GM23338 (cell line): ENCODE measurements at regions not wholly inside any gene's neighbourhood (a gene's known extent, or its start where the extent isn't known, plus 50 kb on each side); places are given as distances from the start of the nearest gene placed in this dataset.

Experiments
- ATAC-seq: fragments of 200-7000 bp; cut with Tn5 transposase; 3 replicates; pipeline ENCODE4 v1.9.1; 2020
- DNase-seq: peaks from one replicate; pipeline ENCODE4 v3.0.0-alpha.2; 2015; ENCODE audit warnings: low spot score
- H2AFZ ChIP-seq: fragments of 200-600 bp; sonication (generic); 2 replicates; pipeline ENCODE4 v1.8.0; 2016; ENCODE audit warnings: antibody characterized with exemption, mild to moderate bottlenecking, moderate library complexity
- H3F3A ChIP-seq: fragments of 200-600 bp; sonication (generic); replicated peaks from 2 replicates; pipeline ENCODE4 v1.8.0; 2017; ENCODE audit warnings: antibody characterized with exemption, mixed run types, low read depth
- H3K27ac ChIP-seq: fragments of 200-600 bp; sonication (generic); 2 replicates; pipeline ENCODE4 v1.6.1; 2016; ENCODE audit warnings: low read depth
- H3K27me3 ChIP-seq: fragments of 200-600 bp; sonication (generic); 2 replicates; pipeline ENCODE4 v1.8.0; 2016; ENCODE audit warnings: mild to moderate bottlenecking, mixed run types, moderate library complexity; ENCODE audit not compliant: insufficient read depth
- H3K36me3 ChIP-seq: fragments of 200-600 bp; sonication (generic); 2 replicates; pipeline ENCODE4 v1.8.0; 2016; ENCODE audit warnings: mild to moderate bottlenecking; ENCODE audit not compliant: insufficient read depth
- H3K4me1 ChIP-seq: fragments of 200-600 bp; sonication (generic); 2 replicates; pipeline ENCODE4 v1.8.0; 2016; ENCODE audit warnings: mild to moderate bottlenecking, moderate library complexity; ENCODE audit not compliant: insufficient read depth
- H3K4me2 ChIP-seq: fragments of 200-600 bp; sonication (generic); 2 replicates; pipeline ENCODE4 v1.7.1; 2017; ENCODE audit warnings: mixed run types
- H3K4me3 ChIP-seq: fragments of 200-600 bp; sonication (generic); 2 replicates; pipeline ENCODE4 v1.6.1; 2016; ENCODE audit warnings: mixed run types
- H3K79me2 ChIP-seq: fragments of 200-600 bp; sonication (generic); replicated peaks from 2 replicates; pipeline ENCODE4 v1.8.0; 2017; ENCODE audit warnings: mild to moderate bottlenecking; ENCODE audit not compliant: insufficient read depth
- H3K9me2 ChIP-seq: fragments of 200-600 bp; sonication (generic); 2 replicates; pipeline ENCODE4 v1.8.0; 2017; ENCODE audit not compliant: insufficient read depth
- H4K20me1 ChIP-seq: fragments of 200-600 bp; sonication (generic); replicated peaks from 2 replicates; pipeline ENCODE4 v1.8.0; 2017; ENCODE audit warnings: mild to moderate bottlenecking; ENCODE audit not compliant: insufficient read depth
- H3K27ac Mint-ChIP-seq: 2 replicates; pipeline ENCODE4 v1.8.0; 2020; ENCODE audit warnings: inconsistent platforms, mild to moderate bottlenecking, moderate library complexity, mixed read lengths
- H3K27me3 Mint-ChIP-seq: 3 replicates; pipeline ENCODE4 v1.8.0; 2022; ENCODE audit warnings: low read depth, mild to moderate bottlenecking, moderate library complexity, mixed read lengths, inconsistent platforms; ENCODE audit not compliant: insufficient read depth, poor library complexity
- H3K36me3 Mint-ChIP-seq: 3 replicates; pipeline ENCODE4 v1.8.0; 2021; ENCODE audit warnings: low read depth, mild to moderate bottlenecking, inconsistent platforms, moderate library complexity, mixed read lengths
- H3K4me1 Mint-ChIP-seq: 3 replicates; pipeline ENCODE4 v1.8.0; 2020; ENCODE audit warnings: mild to moderate bottlenecking, inconsistent platforms, mixed read lengths
- H3K4me3 Mint-ChIP-seq: 3 replicates; pipeline ENCODE4 v1.8.0; 2021; ENCODE audit warnings: moderate library complexity, mild to moderate bottlenecking, inconsistent platforms, mixed read lengths
- H3K9me3 Mint-ChIP-seq: 3 replicates; pipeline ENCODE4 v1.8.0; 2020; ENCODE audit warnings: moderate library complexity, mild to moderate bottlenecking, inconsistent platforms, mixed read lengths
- CREB1 ChIP-seq: fragments of 250-450 bp; sonication (Bioruptor Pico); IDR thresholded peaks from 2 replicates; pipeline ENCODE4 v1.5.0; 2020; ENCODE audit warnings: low read depth, mild to moderate bottlenecking, moderate library complexity
- ETS1 ChIP-seq: IDR thresholded peaks from 2 replicates; pipeline ENCODE4 v1.6.1; 2016; ENCODE audit warnings: antibody characterized with exemption
- EZH2 ChIP-seq: fragments of 200-600 bp; sonication (generic); IDR thresholded peaks from one replicate; pipeline ENCODE4 v1.8.0; 2017; ENCODE audit warnings: antibody characterized with exemption, mild to moderate bottlenecking, low read depth; ENCODE audit not compliant: unreplicated experiment
- NANOG ChIP-seq: IDR thresholded peaks from 2 replicates; pipeline ENCODE4 v1.6.1; 2016; ENCODE audit warnings: antibody characterized with exemption, borderline replicate concordance
- POLR2AphosphoS5 ChIP-seq: IDR thresholded peaks from 2 replicates; pipeline ENCODE4 v1.6.1; 2016; ENCODE audit warnings: antibody characterized with exemption, low read depth
- STAT1 ChIP-seq: IDR thresholded peaks from one replicate; pipeline ENCODE4 v1.6.1; 2016; ENCODE audit warnings: antibody characterized with exemption; ENCODE audit not compliant: unreplicated experiment
- ZNF331 ChIP-seq: fragments of 250-450 bp; sonication (Bioruptor Pico); IDR thresholded peaks from 2 replicates; pipeline ENCODE4 v1.5.0; 2020; ENCODE audit warnings: low read depth, mild to moderate bottlenecking, moderate library complexity
- ZNF462 ChIP-seq: fragments of 250-450 bp; sonication (Bioruptor Pico); IDR thresholded peaks from 2 replicates; pipeline ENCODE4 v1.5.0; 2020; ENCODE audit warnings: mild to moderate bottlenecking, moderate library complexity
- TF ChIP-seq, protein P1 (sequence below): IDR thresholded peaks from one replicate; pipeline ENCODE4 v1.6.1; 2018; ENCODE audit warnings: antibody characterized with exemption; ENCODE audit not compliant: unreplicated experiment

DNA sequence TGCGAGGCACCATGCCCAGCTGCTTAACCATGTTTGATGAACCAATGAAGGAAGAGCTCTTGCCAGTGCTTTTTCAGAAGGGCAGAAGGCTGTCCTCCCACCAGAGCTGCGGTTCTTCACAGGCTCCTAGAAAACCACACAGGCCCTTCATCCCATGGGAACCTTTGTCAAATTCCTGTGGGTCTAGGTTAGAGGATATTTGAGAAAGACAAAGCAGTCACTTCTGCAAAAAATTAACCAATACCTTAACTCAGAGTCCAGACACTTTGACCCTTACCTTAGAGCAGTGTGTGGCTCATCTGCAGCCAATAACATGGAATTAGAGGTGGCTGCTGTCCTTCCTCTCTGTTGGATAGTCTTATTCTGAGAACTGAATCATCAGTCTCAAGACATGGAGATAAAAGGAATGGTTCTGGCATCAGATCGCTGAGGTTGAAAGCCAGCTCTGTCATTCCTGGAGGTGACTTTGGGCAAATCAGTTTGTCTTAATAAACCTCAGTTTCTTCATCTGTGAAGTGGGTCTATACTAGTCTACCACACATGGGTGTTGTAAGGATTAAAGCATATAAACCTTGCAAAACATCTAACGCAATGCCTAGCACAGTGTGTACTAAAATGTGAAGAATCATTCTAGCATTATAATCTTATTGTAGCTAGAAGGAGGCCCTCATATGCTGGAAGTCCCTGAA lies 65.1 kb upstream of the PIP4K2A start:
- peaks cover 5% of the 10 kb centered on the region; the same call in 1 of the 3 replicates for H3K36me3 Mint-ChIP-seq

More for the DNA sequence above, 65.1 kb upstream of the PIP4K2A start:
- TF ChIP-seq POLR2AphosphoS5: no peak
- TF ChIP-seq CREB1 (CRISPR knock-in tag): no peak
- no peak for TF ChIP-seq ZNF462 (CRISPR knock-in tag)
- TF ChIP-seq, protein P1, sequence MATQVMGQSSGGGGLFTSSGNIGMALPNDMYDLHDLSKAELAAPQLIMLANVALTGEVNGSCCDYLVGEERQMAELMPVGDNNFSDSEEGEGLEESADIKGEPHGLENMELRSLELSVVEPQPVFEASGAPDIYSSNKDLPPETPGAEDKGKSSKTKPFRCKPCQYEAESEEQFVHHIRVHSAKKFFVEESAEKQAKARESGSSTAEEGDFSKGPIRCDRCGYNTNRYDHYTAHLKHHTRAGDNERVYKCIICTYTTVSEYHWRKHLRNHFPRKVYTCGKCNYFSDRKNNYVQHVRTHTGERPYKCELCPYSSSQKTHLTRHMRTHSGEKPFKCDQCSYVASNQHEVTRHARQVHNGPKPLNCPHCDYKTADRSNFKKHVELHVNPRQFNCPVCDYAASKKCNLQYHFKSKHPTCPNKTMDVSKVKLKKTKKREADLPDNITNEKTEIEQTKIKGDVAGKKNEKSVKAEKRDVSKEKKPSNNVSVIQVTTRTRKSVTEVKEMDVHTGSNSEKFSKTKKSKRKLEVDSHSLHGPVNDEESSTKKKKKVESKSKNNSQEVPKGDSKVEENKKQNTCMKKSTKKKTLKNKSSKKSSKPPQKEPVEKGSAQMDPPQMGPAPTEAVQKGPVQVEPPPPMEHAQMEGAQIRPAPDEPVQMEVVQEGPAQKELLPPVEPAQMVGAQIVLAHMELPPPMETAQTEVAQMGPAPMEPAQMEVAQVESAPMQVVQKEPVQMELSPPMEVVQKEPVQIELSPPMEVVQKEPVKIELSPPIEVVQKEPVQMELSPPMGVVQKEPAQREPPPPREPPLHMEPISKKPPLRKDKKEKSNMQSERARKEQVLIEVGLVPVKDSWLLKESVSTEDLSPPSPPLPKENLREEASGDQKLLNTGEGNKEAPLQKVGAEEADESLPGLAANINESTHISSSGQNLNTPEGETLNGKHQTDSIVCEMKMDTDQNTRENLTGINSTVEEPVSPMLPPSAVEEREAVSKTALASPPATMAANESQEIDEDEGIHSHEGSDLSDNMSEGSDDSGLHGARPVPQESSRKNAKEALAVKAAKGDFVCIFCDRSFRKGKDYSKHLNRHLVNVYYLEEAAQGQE: no peak
- TF ChIP-seq ETS1: no peak
- no peak for TF ChIP-seq ZNF331
- no peak for TF ChIP-seq STAT1
- no peak for TF ChIP-seq EZH2
- no peak for TF ChIP-seq NANOG
- DNase-seq: no peak
- Histone ChIP-seq H4K20me1 (no peaks in the 10 kb centered on the region), H2AFZ (no peak overlapping the region), H3K27me3 (no peaks in the 10 kb centered on the region), H3K27ac (no peak overlapping the region), H3K36me3 (no peaks in the 10 kb centered on the region), H3K4me2 (no peak overlapping the region), H3K9me2 (0 out of 2 replicates have a peak, but pooled peaks cover 8% of the 10 kb centered on the region), H3K79me2 (no peaks in the 10 kb centered on the region), H3K4me1 (no peaks in the 10 kb centered on the region), H3F3A (no peaks in the 10 kb centered on the region), H3K4me3 (no peak overlapping the region)
- Mint-ChIP-seq H3K27ac (no peak overlapping the region), H3K27me3 (no peaks in the 10 kb centered on the region), H3K4me1 (no peaks in the 10 kb centered on the region), H3K9me3 (peaks cover 8% of the 10 kb centered on the region; the same call in 2 of the 3 replicates), H3K4me3 (no peak overlapping the region)
- no peak for ATAC-seq
